ENCODE measurements at regions not wholly inside any gene's neighbourhood (a gene's known extent, or its start where the extent isn't known, plus 50 kb on each side); places are given as distances from the start of the nearest gene placed in this dataset.

DNA sequence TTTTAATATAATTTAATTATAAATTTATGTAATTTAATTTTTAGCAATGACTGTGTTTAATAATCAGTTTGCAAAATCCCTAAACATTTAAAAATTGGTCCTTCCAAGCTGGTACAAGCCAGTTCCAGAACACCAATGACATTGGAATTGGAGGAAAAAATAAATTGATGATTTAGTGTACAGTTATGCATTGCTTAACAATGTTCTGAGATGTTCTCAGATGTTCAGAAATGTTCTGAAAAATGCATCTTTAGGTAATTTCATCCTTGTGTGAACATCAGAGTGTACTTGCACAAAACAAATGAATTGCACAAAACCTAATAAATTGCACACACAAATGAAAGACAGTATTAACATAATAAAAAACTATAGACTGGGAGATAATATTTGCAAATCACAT, 95.2 kb downstream of the TRIB2 start:
- Histone ChIP-seq H3K4me3 (no peak overlapping the region), H3K27ac (no peak overlapping the region), H3K4me1 (peaks cover 32% of the 10 kb centered on the region), H3K36me3 (ENCODE audit: low read depth, missing control alignments) (no peaks in the 10 kb centered on the region), H3K27me3 (no peaks in the 10 kb centered on the region), H3K9me3 (no peaks in the 10 kb centered on the region)
- intact Hi-C loops (cut with DNase I; ENCODE audit: low total_unique reads): no loop called here
- no peak for DNase-seq
- TF ChIP-seq CTCF (IDR thresholded peaks at IDR 0.05): no peak
- TF ChIP-seq POLR2A (IDR thresholded peaks at IDR 0.05): no peak

GRCh38 chr2:12813166-12813565, 96.4 kb downstream of the TRIB2 start:
- Histone ChIP-seq H3K4me1 (peaks cover 20% of the 10 kb centered on the region), H3K9me3 (no peaks in the 10 kb centered on the region), H3K27me3 (no peaks in the 10 kb centered on the region), H3K27ac (no peak overlapping the region), H3K36me3 (ENCODE audit: low read depth, missing control alignments) (no peaks in the 10 kb centered on the region), H3K4me3 (no peak overlapping the region)
- DNase-seq: no peak
- intact Hi-C loops (cut with DNase I; ENCODE audit: low total_unique reads): no loop called here
- no peak for TF ChIP-seq POLR2A (IDR thresholded peaks at IDR 0.05)
- TF ChIP-seq CTCF (IDR thresholded peaks at IDR 0.05): no peak

DNA sequence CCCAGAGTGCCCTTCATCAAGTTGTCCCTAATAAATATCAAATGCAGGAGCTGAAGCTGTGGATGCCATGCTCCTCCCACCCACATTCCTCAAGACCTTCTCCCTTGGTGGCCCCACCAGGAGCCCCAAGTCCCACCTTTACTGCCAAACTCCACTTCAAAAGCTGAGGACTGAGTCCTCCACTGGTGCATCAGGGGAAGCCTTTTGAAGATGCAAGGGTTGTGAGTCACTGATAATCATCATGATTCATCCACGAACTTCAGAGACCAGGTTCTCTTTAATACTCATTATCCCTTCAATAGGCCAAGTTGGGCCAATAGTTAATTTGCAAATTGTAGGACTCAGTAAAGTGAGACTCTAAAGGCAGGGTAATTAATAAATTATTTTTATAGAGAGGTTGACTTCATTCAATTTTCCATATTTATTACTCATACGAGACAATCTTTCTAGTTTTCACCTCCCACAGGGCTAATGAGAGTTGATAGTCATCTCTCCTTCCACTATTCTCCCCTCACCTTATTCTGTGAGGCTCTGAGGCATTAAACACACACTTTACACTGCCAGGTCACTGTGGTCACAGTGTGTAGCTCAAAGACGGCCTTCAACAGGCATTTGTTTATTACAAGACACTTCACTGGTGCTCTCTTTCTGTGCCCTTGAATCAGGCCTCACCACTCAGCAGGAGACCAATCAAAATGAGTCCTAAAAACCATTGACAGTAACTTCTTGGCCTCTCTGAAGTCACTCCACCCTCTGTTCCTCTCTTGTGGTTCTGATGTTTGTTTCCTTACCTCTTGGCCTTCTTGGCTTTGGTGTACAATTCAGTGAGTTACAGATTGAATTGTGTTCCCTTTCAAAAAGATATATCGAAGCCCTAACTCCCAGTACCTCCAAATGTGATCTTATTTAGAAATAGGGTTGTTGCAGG, 99.9 kb downstream of the TRIB2 start:
- no peaks in the 10 kb centered on the region for H3K36me3 ChIP-seq (ENCODE audit: low read depth, missing control alignments)
- peaks cover 34% of the 10 kb centered on the region for H3K4me1 ChIP-seq
- H3K27ac ChIP-seq: peak overlapping the region in 1 of 2 donors; percentile 25
- no peaks in the 10 kb centered on the region for H3K27me3 ChIP-seq
- no peaks in the 10 kb centered on the region for H3K9me3 ChIP-seq
- intact Hi-C loops (cut with DNase I; ENCODE audit: low total_unique reads): no loop called here
- no peak for DNase-seq
- no peak overlapping the region for H3K4me3 ChIP-seq
- TF ChIP-seq CTCF (IDR thresholded peaks at IDR 0.05) (no peak), POLR2A (IDR thresholded peaks at IDR 0.05) (no peak)
- WGBS, 2 donors: 89 to 95% methylated on average over 4 of the region's 4 CpGs

DNA sequence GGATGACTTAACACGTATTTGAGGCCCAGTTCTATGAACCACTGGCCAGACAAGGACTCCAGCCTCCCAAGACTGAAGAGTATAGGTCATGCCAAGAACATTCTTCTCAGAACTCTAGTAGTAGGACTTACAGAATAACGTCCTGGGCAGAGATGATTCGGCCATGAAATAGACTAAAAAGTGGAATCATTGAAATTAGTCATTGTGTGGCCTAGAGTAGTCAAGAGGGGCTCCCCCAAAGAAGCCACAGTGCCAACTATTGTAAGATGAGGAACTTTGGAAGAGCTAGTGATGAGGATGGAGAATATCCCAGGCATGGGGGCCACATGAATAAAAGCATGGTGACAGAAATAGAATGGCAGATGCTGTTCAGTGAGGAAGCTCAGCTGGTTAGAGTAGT, 101.1 kb downstream of the TRIB2 start:
- Histone ChIP-seq H3K27me3 (no peaks in the 10 kb centered on the region), H3K9me3 (no peaks in the 10 kb centered on the region), H3K4me3 (no peak overlapping the region), H3K4me1 (peaks cover 34% of the 10 kb centered on the region), H3K27ac (peak overlapping the region; percentile 80 to 87), H3K36me3 (ENCODE audit: low read depth, missing control alignments) (no peaks in the 10 kb centered on the region)
- TF ChIP-seq POLR2A (IDR thresholded peaks at IDR 0.05) (no peak), CTCF (IDR thresholded peaks at IDR 0.05) (no peak)
- 94 to 98% methylated on average over 3 of the region's 3 CpGs for WGBS, 2 donors
- no peak for DNase-seq
- intact Hi-C loops (cut with DNase I; ENCODE audit: low total_unique reads): no loop called here

Measured in testis (tissue), 2 donors.